SK-N-SH (cell line): ENCODE measurements at regions not wholly inside any gene's neighbourhood (a gene's known extent, or its start where the extent isn't known, plus 50 kb on each side); places are given as distances from the start of the nearest gene placed in this dataset.

ENCODE experiments used
- CTCF ChIA-PET: fragments of 300-600, 350-600 bp; formaldehyde crosslinking; extraction: SDS; loops from one replicate; lab custom pipeline; 2021; lab: Yijun Ruan, JAX
- POLR2A ChIA-PET: fragments of 350-600 bp; sonication (Branson Sonifier 250); formaldehyde crosslinking; extraction: SDS; loops from one replicate; lab custom pipeline; 2020; ENCODE audit warnings: antibody characterized with exemption, inconsistent platforms; lab: Yijun Ruan, JAX
- DNase-seq: peaks from one replicate; pipeline ENCODE4 v3.0.0; 2012
- H2AFZ ChIP-seq: fragments of 200-600 bp; sonication (generic); 2 replicates; pipeline ENCODE4 v1.8.1; 2016; ENCODE audit warnings: antibody characterized with exemption, mild to moderate bottlenecking, low read depth
- H3F3A ChIP-seq: fragments of 200-600 bp; sonication (generic); replicated peaks from 2 replicates; pipeline ENCODE3; 2016; ENCODE audit warnings: antibody characterized with exemption, mild to moderate bottlenecking; ENCODE audit not compliant: insufficient read depth
- H3K27ac ChIP-seq, 2 experiments: fragments of 200-500 bp in 1 of 2; fragments of 200-600 bp in 1 of 2; sonication (Bioruptor generic) in 1 of 2; sonication (generic), shearing (Covaris generic) in 1 of 2; 2 replicates each; pipeline versions ENCODE4 v1.5.1 to v1.6.1; 2014 to 2016; ENCODE audit warnings: low read depth in 2 of 2, inconsistent platforms in 1 of 2, low read length in 1 of 2, mild to moderate bottlenecking in 1 of 2, mixed read lengths in 1 of 2
- H3K27me3 ChIP-seq: fragments of 200-600 bp; sonication (generic), shearing (Covaris generic); 2 replicates; pipeline ENCODE4 v1.6.1; 2016; ENCODE audit warnings: mixed run types; ENCODE audit not compliant: insufficient read depth
- H3K36me3 ChIP-seq, 2 experiments: fragments of 200-500 bp in 1 of 2; fragments of 200-600 bp in 1 of 2; sonication (Bioruptor generic) in 1 of 2; sonication (generic) in 1 of 2; replicated peaks in 1 of 2; 2 replicates each; pipeline versions ENCODE3 to v1.5.1; 2014 to 2016; ENCODE audit warnings: low read length in 1 of 2, mild to moderate bottlenecking in 1 of 2; ENCODE audit not compliant: insufficient read depth in 2 of 2, control insufficient read depth in 1 of 2
- H3K4me1 ChIP-seq, 2 experiments: fragments of 200-500 bp in 1 of 2; fragments of 200-600 bp in 1 of 2; sonication (Bioruptor generic) in 1 of 2; sonication (generic), shearing (Covaris generic) in 1 of 2; 2 replicates each; pipeline versions ENCODE4 v1.5.1 to v1.6.1; 2014 to 2016; ENCODE audit warnings: low read depth in 1 of 2, low read length in 1 of 2, mixed run types in 1 of 2; ENCODE audit not compliant: insufficient read depth in 2 of 2, control insufficient read depth in 1 of 2
- H3K4me2 ChIP-seq: fragments of 200-600 bp; sonication (generic), shearing (Covaris generic); 2 replicates; pipeline ENCODE4 v1.6.1; 2017; ENCODE audit warnings: mixed run types
- H3K4me3 ChIP-seq, 2 experiments: fragments of 200-500 bp in 1 of 2; fragments of 200-600 bp in 1 of 2; sonication (Bioruptor generic) in 1 of 2; sonication (generic), shearing (Covaris generic) in 1 of 2; 2 replicates each; pipeline versions ENCODE4 v1.5.1 to v1.8.1; 2014 to 2016; ENCODE audit warnings: low read depth in 2 of 2, inconsistent platforms in 1 of 2, low read length in 1 of 2, mild to moderate bottlenecking in 1 of 2, mixed read lengths in 1 of 2, moderate library complexity in 1 of 2
- H3K79me2 ChIP-seq: fragments of 200-600 bp; sonication (generic); 2 replicates; pipeline ENCODE4 v1.8.1; 2017; ENCODE audit warnings: mild to moderate bottlenecking; ENCODE audit not compliant: insufficient read depth
- H3K9ac ChIP-seq: fragments of 200-600 bp; sonication (generic); 2 replicates; pipeline ENCODE4 v1.6.1; 2017; ENCODE audit warnings: mixed run types
- H3K9me2 ChIP-seq: fragments of 200-600 bp; sonication (generic); 2 replicates; pipeline ENCODE4 v1.6.1; 2017; ENCODE audit warnings: mixed run types
- H3K9me3 ChIP-seq: fragments of 200-600 bp; sonication (generic); 2 replicates; pipeline ENCODE4 v1.6.1; 2017; ENCODE audit warnings: mixed run types, mild to moderate bottlenecking, moderate library complexity
- H4K20me1 ChIP-seq: fragments of 200-600 bp; sonication (generic); 2 replicates; pipeline ENCODE4 v1.6.1; 2017; ENCODE audit warnings: mild to moderate bottlenecking, mixed run types; ENCODE audit not compliant: insufficient read depth
- ELF1 ChIP-seq: IDR thresholded peaks from 2 replicates; pipeline ENCODE4 v1.4.0; 2012
- FOSL2 ChIP-seq: IDR thresholded peaks from 2 replicates; pipeline ENCODE4 v1.4.0; 2012; ENCODE audit warnings: low read depth, mild to moderate bottlenecking, moderate library complexity, borderline replicate concordance
- FOXJ3 ChIP-seq: sonication (generic); formaldehyde crosslinking; IDR thresholded peaks from 2 replicates; pipeline ENCODE4 v1.5.1; 2020; ENCODE audit warnings: mild to moderate bottlenecking, missing genetic modification reagents
- GABPA ChIP-seq: IDR thresholded peaks from 2 replicates; pipeline ENCODE4 v1.4.0; 2012; ENCODE audit warnings: low read depth, mild to moderate bottlenecking
- GATA2 ChIP-seq: sonication (generic); formaldehyde crosslinking; IDR thresholded peaks from 2 replicates; pipeline ENCODE4 v1.5.0; 2020; ENCODE audit warnings: mild to moderate bottlenecking, missing genetic modification reagents
- MXI1 ChIP-seq: IDR thresholded peaks from 2 replicates; pipeline ENCODE4 v1.6.1; 2012; ENCODE audit warnings: mild to moderate bottlenecking, low read depth, low read length, improper control_type of control experiment
- POLR2AphosphoS5 ChIP-seq: IDR thresholded peaks from 2 replicates; pipeline ENCODE4 v1.6.1; 2012; ENCODE audit warnings: low read depth, low read length
- RAD21 ChIP-seq: IDR thresholded peaks from 2 replicates; pipeline ENCODE4 v1.6.1; 2012; ENCODE audit warnings: mild to moderate bottlenecking, low read length
- RCOR1 ChIP-seq: fragments of 150-350 bp; IDR thresholded peaks from 2 replicates; pipeline ENCODE4 v1.6.1; 2017; ENCODE audit warnings: antibody characterized with exemption, low read length
- RFX5 ChIP-seq: IDR thresholded peaks from 2 replicates; pipeline ENCODE4 v1.6.1; 2012; ENCODE audit warnings: mild to moderate bottlenecking, improper control_type of control experiment, low read length
- RXRA ChIP-seq: IDR thresholded peaks from 2 replicates; pipeline ENCODE4 v1.4.0; 2012; ENCODE audit warnings: low read depth, mild to moderate bottlenecking, borderline replicate concordance
- SMC3 ChIP-seq: IDR thresholded peaks from 2 replicates; pipeline ENCODE4 v1.6.1; 2012; ENCODE audit warnings: low read depth, low read length, improper control_type of control experiment
- TCF12 ChIP-seq: IDR thresholded peaks from 2 replicates; pipeline ENCODE4 v1.4.0; 2012
- WGBS: methylation state at CpG from one replicate; pipeline ENCODE4 v1.1.6; 2017; ENCODE audit warnings: low lambda C conversion rate; 5-methylcytosine and 5-hydroxymethylcytosine counted together
- TF ChIP-seq, protein P1 (sequence below): fragments of 150-350 bp; IDR thresholded peaks from 2 replicates; pipeline ENCODE4 v1.6.1; 2016; ENCODE audit warnings: mild to moderate bottlenecking, low read depth, low read length
- TF ChIP-seq, protein P2 (sequence below): fragments of 150-350 bp; IDR thresholded peaks from 2 replicates; pipeline ENCODE4 v1.6.1; 2017; ENCODE audit warnings: antibody characterized with exemption, low read length, low read depth, borderline replicate concordance
- TF ChIP-seq, protein P3 (sequence below): fragments of 200-600 bp; sonication (generic); IDR thresholded peaks from 2 replicates; pipeline ENCODE4 v1.6.1; 2017; ENCODE audit warnings: antibody characterized with exemption, mild to moderate bottlenecking, moderate library complexity
- TF ChIP-seq, protein P4 (sequence below): IDR thresholded peaks from 2 replicates; pipeline ENCODE4 v1.4.0; 2012; ENCODE audit warnings: low read depth, borderline replicate concordance

DNA sequence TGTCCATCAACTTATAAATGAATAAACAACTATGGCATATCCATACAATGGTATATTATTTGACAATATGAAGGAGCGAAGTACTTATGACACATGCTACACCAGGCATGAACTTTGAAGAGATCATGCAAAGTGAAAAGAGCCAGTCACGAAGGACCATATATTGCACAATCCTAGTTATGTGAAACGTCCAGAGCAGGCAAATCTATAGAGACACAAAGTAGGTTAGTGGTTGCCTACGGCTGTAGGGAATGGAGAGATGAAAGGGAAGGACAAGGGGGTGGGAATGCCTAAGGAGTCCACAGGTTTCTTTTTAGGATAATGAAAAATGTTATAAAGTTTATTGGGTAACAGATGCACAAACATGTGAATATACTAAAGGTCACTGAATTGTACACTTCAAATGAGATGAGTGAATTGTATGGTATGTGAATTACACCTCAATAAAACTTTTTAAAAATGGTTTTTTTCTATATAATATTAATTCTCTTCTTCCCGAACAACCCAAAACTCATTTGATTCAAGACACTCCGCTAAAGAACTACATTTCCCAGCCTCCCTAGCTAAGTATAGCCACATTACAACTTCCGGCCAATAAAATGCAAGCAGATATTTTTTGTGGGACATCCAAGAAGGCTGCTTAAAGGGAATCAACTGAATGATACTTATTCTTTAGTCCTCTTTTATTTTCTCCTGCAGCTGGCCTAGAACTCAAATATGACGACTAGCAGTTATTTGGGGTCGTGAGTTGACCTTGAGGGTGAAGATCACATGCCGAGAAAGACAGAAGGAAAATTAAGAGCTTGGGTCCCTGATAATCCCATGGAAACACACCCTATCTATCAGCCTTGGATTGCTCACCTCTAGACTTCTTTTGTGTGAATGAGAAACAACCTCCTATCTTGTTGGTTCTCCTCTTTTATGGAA, 187.2 kb downstream of the TTC8 start:
- TF ChIP-seq, protein P1, sequence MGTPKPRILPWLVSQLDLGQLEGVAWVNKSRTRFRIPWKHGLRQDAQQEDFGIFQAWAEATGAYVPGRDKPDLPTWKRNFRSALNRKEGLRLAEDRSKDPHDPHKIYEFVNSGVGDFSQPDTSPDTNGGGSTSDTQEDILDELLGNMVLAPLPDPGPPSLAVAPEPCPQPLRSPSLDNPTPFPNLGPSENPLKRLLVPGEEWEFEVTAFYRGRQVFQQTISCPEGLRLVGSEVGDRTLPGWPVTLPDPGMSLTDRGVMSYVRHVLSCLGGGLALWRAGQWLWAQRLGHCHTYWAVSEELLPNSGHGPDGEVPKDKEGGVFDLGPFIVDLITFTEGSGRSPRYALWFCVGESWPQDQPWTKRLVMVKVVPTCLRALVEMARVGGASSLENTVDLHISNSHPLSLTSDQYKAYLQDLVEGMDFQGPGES = no peak
- TF ChIP-seq, protein P2, sequence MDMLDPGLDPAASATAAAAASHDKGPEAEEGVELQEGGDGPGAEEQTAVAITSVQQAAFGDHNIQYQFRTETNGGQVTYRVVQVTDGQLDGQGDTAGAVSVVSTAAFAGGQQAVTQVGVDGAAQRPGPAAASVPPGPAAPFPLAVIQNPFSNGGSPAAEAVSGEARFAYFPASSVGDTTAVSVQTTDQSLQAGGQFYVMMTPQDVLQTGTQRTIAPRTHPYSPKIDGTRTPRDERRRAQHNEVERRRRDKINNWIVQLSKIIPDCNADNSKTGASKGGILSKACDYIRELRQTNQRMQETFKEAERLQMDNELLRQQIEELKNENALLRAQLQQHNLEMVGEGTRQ = no peak
- TF ChIP-seq RAD21 (no peak), FOSL2 (no peak), POLR2AphosphoS5 (no peak), SMC3 (no peak), RCOR1 (no peak), RXRA (no peak), GATA2 (CRISPR knock-in tag) (no peak), MXI1 (no peak), FOXJ3 (CRISPR knock-in tag) (no peak), RFX5 (no peak), TCF12 (no peak), ELF1 (no peak), GABPA (no peak)
- TF ChIP-seq, protein P3, sequence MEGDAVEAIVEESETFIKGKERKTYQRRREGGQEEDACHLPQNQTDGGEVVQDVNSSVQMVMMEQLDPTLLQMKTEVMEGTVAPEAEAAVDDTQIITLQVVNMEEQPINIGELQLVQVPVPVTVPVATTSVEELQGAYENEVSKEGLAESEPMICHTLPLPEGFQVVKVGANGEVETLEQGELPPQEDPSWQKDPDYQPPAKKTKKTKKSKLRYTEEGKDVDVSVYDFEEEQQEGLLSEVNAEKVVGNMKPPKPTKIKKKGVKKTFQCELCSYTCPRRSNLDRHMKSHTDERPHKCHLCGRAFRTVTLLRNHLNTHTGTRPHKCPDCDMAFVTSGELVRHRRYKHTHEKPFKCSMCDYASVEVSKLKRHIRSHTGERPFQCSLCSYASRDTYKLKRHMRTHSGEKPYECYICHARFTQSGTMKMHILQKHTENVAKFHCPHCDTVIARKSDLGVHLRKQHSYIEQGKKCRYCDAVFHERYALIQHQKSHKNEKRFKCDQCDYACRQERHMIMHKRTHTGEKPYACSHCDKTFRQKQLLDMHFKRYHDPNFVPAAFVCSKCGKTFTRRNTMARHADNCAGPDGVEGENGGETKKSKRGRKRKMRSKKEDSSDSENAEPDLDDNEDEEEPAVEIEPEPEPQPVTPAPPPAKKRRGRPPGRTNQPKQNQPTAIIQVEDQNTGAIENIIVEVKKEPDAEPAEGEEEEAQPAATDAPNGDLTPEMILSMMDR = no peak
- TF ChIP-seq, protein P4, sequence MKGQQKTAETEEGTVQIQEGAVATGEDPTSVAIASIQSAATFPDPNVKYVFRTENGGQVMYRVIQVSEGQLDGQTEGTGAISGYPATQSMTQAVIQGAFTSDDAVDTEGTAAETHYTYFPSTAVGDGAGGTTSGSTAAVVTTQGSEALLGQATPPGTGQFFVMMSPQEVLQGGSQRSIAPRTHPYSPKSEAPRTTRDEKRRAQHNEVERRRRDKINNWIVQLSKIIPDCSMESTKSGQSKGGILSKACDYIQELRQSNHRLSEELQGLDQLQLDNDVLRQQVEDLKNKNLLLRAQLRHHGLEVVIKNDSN = no peak
- H2AFZ ChIP-seq = no peak overlapping the region
- no peaks in the 10 kb centered on the region for H3K79me2 ChIP-seq
- 74% methylated on average over 10 of the region's 10 CpGs for WGBS
- H3K27me3 ChIP-seq = no peaks in the 10 kb centered on the region
- no peaks in the 10 kb centered on the region for H3K9me3 ChIP-seq
- CTCF ChIA-PET = interaction anchor here (1.1 to 2.2 kb wide), 2 partner anchors 7 to 13 kb away, joined by 3 to 7 read pairs; no protein-coding TSS in a partner anchor
- no peak overlapping the region for H3K9ac ChIP-seq
- H3K4me1 ChIP-seq = no peaks in the 10 kb centered on the region; a peak in 1 of 4 replicates
- no peak overlapping the region for H3K4me2 ChIP-seq
- no peaks in the 10 kb centered on the region for H3K9me2 ChIP-seq
- H3F3A ChIP-seq = no peaks in the 10 kb centered on the region
- POLR2A ChIA-PET = no interaction called here
- no peak for DNase-seq
- no peaks in the 10 kb centered on the region for H4K20me1 ChIP-seq
- no peak overlapping the region for H3K4me3 ChIP-seq
- H3K27ac ChIP-seq = no peak overlapping the region; a peak in 2 of 4 replicates
- no peaks in the 10 kb centered on the region for H3K36me3 ChIP-seq
